ENCODE measurements at regions not wholly inside any gene's neighbourhood (a gene's known extent, or its start where the extent isn't known, plus 50 kb on each side); places are given as distances from the start of the nearest gene placed in this dataset.
"Not testable (repeated sequence)": the region's sequence is repeated elsewhere in the genome, so short reads cannot be mapped to it uniquely, and the experiment has no call there.

DNA sequence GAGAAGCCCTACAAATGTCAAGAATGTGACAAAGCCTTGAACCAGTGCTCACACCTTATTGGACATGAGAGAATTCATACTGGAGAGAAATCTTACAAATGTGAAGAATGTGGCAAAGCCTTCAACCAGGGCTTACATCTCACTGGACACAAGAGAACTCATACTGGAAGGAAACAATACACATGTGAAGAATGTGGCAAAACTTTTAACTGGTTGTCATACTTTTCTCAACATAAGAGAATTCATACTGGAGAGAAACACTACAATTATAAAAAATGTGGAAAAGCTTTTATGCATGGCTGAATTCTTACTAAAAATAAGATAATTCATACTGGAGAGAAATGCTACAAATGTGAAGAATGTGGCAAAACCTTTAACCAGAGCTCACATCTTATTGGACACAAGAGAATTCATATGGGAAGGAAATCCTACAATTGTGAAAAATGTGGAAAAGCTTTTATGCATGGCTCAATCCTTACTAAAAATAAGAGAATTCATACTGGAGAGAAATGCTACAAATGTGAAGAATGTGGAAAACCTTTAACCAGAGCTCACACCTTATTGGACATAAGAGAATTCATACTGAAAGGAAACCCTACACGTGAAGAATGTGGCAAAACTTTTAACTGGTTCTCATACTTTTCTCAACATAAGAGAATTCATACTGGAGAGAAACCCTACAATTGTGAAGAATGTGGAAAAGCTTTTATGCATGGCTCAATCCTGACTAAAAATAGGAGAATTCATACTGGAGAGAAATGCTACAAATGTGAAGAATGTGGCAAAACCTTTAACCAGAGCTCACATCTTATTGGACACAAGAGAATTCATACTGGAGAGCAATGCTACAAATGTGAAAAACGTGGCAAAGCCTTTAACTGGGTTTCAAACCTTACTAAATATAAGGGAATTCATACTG lies 350.6 kb upstream of the NUPR2 start:
- DNase-seq (ENCODE audit: low spot score) = not testable (repeated sequence)

DNA sequence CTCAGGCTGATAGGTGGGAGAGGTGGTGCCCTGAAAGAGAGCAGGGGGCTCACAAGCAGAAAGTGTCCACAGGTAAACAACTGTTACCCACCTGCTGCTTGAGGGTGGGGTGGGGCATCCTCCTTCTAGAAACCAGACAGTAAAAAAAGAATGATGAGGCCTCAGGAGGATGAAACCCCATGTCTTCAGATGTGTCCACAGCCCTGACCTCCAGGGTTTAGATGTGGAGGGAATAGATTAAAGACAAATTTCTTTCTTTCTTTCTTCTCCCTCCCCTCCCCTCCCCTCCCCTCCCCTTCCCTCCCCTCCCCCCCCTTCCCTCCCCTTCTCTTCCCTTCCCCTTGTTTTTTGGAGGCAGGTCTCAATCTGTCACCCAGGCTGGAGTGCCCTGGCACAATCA lies 333.5 kb upstream of the NUPR2 start:
- no peak for DNase-seq (ENCODE audit: low spot score)

DNA sequence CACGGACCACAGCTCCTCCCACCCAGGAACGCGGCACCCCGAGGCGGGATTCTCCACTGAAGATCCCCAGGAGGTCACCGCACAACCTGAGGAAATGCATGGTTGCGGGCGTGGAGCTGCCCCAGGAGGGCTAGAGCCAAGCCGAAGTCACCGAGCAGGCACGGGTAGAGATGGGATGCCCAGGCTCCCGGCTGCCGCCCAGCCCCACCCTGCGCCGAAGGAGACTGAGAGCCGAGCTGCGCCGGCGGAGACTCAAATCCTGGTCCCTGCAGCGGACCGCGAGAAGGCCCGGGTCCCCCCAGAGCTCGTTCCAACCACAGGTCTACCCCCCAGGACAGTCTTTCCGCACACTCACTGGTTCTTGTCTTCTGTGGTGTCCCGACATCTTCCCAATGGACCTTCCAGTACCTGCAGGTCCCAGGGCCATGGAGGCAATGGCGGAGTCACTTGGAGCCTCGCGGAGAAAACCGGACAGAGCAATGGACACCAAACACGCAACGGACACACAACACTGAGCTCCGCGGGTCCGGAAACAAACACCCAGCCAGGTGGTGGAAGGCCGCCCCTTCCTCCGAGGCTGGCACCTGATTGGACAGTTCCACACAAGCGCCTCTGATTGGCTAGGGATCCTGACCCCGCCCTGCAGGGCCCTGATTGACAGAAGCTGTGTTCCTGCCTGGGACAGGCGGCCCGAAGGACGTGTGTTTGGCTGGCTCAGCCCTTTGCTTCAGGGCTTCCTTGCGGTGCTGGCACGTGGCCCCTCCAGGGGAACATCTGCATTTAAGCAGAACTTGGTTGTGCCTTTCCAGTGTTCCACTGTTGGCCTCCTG lies 331.9 kb upstream of the NUPR2 start:
- no peak for DNase-seq (ENCODE audit: low spot score)

DNA sequence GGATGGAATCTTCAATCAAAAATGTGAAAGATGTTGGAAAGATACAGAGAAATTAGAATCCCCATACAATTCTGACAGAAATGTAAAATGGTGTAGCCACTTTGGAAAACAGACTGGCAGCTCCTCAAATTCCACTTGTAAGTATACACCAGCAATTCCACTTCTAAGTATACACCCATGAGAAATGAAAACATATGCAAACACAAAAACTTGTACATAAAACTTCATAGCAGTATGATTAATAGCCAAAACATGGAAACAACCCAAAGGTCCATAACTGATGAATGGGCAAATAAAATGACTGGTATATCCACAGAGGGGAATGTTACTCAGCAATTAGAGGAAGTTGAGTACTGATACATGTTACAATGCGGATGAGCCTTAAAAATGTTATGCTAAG lies 304.3 kb upstream of the NUPR2 start:
- not testable (repeated sequence) for DNase-seq (ENCODE audit: low spot score)

DNA sequence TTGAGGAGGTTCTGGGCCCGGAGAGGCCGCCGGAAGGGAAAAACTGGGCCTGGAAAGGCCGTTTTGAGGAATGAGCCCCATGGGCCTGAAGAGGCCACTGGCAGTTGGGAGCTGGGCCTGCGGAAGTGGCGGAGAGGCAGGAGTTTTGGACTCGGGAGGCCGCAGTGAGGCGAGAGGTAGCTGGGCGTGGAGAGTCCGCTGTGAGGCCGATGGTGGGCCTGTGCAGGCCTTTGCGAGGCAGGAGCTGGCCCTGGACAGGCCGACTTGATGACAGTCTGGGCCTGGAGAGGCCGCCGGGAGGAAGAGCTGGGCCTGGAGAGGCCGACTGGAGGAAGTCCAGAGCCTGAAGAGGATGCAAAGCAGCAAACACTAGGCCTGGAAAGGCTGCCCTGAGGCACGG lies 259.0 kb upstream of the NUPR2 start:
- DNase-seq (ENCODE audit: low spot score) = no peak

DNA sequence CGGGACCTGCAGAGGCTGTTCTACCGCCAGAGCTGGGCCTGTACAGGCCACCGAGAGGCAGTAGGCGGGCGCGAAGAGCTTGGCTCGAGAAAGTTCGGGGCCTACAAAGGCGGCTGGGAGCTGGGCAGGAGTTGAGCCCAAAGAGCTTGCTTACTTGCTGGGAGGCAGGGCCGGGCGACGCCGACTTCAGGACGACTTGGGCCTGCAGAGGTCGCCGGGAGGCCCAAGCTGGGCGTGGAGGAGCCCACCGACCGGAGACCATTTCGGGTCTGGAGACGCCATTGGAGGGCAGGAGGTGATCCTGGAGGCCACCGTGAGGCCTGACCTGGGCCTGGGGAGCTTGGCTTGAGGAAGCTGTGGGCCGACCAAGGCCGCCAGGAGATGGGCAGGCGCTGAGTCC lies 258.4 kb upstream of the NUPR2 start:
- not testable (repeated sequence) for DNase-seq (ENCODE audit: low spot score)

DNA sequence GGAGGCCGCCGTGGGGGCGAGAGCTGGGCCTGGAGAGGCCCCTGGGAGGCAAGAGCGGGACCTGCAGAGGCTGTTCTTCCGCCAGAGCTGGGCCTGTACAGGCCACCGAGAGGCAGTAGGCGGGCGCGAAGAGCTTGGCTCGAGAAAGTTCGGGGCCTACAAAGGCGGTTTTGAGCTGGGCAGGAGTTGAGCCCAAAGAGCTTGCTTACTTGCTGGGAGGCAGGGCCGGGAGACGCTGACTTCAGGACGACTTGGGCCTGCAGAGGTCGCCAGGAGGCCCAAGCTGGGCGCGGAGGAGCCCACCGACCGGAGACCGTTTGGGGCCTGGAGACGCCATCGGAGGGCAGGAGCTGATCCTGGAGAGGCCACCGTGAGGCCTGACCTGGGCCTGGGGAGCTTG lies 257.1 kb upstream of the NUPR2 start:
- DNase-seq (ENCODE audit: low spot score) = peak; percentile 29

DNA sequence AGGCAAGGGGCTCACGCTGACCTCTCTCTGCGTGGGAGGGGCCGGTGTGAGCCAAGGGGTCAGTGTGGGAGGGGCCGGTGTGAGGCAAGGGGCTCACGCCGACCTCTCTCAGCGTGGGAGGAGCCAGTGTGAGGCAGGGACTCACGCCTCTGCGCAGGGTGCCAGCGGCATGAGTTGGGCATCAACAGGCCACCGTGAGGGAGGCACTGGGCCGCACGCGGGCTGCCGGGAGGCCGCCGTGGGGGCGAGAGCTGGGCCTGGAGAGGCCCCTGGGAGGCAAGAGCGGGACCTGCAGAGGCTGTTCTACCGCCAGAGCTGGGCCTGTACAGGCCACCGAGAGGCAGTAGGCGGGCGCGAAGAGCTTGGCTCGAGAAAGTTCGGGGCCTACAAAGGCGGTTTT lies 255.6 kb upstream of the NUPR2 start:
- not testable (repeated sequence) for DNase-seq (ENCODE audit: low spot score)

DNA sequence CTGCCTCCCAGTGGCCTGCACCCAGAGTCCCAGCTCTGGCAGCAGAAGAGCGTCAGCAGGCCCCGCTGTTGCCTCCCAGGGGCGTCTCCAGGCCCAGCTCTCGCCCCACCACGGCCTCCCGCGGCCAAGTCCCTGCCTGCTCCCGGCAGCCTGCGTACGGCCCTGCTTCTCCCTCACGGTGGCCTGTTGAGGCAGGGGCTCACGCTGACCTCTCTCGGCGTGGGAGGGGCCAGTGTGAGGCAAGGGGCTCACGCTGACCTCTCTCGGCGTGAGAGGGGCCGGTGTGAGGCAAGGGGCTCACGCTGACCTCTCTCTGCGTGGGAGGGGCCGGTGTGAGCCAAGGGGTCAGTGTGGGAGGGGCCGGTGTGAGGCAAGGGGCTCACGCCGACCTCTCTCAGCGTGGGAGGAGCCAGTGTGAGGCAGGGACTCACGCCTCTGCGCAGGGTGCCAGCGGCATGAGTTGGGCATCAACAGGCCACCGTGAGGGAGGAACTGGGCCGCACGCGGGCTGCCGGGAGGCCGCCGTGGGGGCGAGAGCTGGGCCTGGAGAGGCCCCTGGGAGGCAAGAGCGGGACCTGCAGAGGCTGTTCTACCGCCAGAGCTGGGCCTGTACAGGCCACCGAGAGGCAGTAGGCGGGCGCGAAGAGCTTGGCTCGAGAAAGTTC lies 254.1 kb upstream of the NUPR2 start:
- not testable (repeated sequence) for DNase-seq (ENCODE audit: low spot score)

DNA sequence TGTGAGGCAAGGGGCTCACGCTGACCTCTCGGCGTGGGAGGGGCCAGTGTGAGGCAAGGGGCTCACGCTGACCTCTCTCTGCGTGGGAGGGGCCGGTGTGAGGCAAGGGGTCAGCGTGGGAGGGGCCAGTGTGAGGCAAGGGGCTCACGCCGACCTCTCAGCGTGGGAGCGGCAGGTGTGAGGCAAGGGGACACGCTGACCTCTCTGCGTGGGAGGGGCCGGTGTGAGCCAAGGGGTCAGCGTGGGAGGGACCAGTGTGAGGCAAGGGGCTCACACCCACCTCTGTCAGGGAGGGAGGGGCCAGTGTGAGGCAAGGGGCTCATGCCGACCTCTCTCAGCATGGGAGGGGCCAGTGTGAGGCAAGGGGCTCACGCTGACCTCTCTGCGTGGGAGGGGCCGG lies 251.7 kb upstream of the NUPR2 start:
- DNase-seq (ENCODE audit: low spot score) = not testable (repeated sequence)

DNA sequence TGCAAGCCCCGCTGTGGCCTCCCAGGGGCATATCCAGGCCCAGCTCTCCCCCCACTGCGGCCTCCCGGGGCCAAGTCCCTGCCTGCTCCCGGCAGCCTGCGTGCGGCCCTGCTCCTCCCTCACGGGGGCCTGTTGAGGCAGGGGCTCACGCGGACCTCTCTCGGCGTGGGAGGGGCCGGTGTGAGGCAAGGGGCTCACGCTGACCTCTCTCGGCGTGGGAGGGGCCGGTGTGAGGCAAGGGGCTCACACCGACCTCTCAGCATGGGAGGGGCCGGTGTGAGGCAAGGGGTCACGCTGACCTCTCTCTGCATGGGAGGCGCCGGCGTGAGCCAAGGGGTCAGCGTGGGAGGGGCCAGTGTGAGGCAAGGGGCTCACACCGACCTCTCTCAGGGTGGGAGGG lies 251.2 kb upstream of the NUPR2 start:
- DNase-seq (ENCODE audit: low spot score) = not testable (repeated sequence)

DNA sequence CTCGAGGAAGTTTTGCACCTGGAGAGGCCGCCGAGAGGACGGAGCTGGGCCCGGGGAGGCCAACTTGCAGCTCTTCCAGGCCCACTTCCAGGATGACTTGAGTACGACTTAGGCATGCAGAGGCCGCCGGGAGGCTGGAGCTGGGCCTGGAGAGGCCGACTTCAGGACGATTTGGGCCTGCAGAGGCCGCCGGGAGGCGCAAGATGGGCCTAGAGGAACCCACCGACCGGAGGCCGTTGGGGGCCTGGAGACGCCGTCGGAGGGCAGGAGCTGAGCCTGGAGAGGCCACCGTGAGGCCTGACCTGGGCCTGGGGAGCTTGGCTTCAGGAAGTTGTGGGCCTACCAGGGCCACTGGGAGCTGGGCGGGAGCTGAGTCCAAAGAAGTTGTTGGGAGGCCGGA lies 250.5 kb upstream of the NUPR2 start:
- not testable (repeated sequence) for DNase-seq (ENCODE audit: low spot score)

DNA sequence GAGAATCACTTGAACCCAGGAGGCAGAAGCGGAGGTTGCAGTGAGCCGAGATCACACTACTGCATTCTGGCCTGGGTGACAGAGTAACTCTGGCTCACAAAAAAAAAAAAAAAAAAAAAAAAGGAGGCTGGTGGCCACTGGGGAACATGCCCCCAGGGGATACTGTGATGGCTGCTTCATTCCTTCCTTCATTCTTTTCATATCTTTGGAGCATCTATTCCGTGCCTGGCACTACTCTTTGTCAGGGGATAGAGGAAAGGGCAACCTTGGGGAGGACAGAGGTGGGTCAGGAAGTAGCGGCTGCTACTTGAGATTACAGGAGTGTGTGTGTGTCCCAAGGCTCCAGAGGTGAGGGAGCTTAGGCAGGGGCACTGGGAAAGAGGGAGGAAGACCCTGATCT lies 236.4 kb upstream of the NUPR2 start:
- DNase-seq (ENCODE audit: low spot score) = not testable (repeated sequence)

DNA sequence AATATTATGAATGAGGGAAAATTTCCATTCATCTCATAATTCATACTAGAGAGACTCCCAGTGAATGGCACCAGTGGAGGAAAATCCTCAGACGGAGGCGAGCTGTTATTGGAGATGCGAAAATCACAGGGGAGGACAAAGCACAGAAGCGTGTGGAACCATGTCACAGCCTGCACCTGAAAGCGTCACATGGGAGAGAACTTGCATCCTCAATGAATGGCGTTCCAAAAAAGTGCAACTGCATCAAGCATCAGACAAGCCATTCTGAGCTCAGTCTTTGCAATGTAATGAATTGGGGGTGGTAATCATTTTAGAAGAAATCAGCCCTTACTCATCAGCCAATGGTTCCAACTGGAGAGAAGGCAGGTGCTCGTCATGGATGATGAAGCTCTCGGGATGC lies 235.0 kb upstream of the NUPR2 start:
- not testable (repeated sequence) for DNase-seq (ENCODE audit: low spot score)

DNA sequence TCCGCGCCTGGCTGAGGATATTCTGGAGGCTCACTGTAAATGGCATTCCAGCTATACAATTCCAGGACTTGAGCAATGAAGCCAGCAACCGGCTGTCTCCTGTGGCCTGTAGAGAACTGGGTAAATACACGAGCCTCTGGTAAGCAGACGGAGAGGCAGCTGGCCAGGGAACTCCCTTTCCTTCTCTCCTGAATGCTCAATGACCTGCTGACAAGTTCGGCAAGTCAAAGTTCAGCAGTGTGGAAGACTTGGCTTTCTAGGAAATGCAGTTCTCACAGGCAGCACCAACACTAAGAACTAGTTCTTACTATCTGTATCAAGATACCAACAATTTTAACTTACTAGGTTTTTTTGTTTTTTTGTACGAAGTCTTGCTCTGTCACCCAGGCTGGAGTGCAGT lies 232.1 kb upstream of the NUPR2 start:
- not testable (repeated sequence) for DNase-seq (ENCODE audit: low spot score)

DNA sequence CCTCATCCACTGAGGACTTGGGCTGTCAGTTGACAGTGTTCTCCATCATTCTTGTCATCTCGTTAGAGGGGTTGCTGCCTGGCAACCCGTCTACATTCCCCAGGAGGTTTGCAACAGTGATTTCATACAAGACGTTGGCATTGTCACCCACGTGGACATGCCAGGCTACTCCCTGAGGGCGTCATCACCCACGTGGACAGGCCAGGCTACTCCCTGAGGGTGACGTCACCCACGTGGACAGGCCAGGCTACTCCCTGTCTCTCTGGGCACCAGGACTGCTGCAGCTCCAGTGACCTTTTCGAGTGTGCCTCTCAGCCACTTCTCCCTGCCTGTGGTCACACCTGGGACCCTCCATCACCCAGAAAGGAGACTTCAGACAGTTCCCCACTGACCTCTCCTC lies 212.1 kb upstream of the NUPR2 start:
- DNase-seq (ENCODE audit: low spot score) = not testable (repeated sequence)

DNA sequence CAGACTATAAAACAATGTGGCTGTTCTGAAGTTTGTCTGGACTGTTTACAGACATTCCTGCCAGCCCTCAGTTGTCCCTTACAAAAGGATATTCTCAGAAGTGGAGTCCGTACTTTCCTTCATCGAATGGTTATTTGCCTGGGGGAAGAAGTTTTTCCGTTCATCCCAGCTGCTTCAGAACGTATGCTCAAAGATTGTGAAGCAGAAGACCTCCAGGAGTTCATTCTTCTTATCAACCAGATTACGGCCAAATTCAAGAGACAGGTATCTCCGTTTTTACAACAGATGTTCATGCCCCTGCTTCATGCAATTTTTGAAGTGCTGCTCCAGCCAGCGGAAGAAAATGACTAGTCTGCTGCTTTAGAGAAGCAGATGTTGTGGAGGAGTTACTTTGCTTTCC lies 174.3 kb upstream of the NUPR2 start:
- no peak for DNase-seq (ENCODE audit: low spot score)

DNA sequence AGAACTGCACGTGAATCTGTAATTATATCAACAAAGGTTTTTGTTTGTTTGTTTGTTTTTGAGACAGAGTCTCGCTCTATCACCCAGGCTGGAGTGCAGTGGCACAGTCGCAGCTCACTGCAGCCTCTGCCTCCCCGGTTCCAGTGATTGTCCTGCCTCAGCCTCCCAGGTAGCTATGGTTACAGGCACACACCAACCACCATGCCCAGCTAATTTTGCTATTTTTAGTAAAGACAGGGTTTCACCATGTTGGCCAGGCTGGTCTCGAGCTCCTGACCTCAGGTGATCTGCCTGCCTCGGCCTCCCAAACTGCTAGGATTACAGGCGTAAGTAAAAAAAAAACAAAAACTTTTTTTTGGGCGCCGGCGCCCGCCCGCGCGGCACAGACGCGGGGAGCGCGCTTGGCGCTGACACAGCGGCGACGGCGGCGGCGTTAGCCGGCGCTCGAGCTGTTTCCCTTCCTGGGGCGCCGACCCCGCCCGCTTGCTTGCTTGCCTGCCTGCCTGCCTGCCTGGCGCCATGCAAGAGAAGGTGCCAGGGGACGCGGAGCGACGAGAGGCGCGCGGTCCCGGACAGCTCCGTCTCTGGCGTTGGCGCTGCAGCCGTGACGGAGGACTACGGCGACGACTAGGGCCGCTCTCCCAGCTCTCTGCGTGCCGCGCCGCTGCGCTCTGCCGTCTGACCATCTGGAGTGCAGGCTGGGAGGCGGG lies 171.4 kb upstream of the NUPR2 start:
- DNase-seq (ENCODE audit: low spot score) = no peak

DNA sequence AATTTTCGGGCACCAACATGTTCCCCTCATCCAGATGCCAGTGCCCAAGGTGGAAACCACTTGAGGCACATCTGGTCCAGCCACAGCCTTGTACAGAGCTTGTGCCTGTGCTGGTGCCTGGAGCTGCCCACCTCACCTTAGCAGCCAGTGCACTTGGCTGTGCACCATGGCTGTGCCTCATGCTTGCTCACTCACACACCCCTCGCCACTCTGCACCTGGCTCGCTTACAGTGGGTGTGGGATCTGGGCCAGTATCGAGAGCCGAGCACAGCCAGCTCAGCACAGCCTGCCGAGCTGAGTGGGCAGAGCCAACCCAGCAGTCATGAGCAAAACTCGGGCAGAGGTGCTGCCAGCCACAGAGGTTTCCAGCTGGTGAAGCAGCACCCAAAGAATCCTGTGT lies 139.9 kb upstream of the NUPR2 start:
- DNase-seq (ENCODE audit: low spot score) = no peak

DNA sequence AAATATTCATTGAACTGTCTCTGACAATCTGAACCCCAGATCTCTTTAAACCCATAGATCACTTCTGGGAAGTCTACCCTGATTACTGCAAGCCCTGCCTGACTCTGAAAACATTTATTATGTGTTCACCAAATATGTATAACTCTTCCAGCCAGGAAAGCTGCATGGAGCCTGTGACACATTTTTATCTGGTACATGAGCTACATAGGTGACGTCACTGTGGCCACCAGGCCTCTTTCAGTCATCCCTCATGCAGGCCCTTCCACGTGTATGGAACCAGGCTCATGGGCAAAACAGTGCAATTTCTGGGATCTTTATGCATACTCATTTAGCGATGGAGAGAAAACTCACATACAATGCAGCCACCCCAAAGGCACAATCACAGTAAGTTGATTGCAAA lies 133.9 kb upstream of the NUPR2 start:
- no peak for DNase-seq (ENCODE audit: low spot score)

DNA sequence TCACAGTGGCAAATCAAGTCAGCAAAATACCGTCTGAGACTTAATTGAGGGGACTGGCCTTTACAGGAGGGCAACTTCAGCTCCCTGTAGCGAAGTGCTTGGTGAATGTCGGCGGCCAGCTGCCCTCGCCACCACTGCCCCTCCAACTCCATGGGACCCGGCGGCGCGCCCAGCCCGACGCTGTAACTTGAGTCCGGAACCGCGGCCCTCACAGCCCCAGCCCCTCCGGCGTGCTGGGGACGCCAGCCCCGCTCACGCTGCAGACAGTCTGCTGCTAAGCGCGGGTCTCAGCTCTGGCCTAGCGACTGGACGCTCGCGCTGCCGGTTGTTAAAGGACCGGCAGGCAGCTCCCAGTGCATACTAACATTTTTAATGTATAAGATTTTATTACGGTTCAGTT lies 113.4 kb upstream of the NUPR2 start:
- no peak for DNase-seq (ENCODE audit: low spot score)

DNA sequence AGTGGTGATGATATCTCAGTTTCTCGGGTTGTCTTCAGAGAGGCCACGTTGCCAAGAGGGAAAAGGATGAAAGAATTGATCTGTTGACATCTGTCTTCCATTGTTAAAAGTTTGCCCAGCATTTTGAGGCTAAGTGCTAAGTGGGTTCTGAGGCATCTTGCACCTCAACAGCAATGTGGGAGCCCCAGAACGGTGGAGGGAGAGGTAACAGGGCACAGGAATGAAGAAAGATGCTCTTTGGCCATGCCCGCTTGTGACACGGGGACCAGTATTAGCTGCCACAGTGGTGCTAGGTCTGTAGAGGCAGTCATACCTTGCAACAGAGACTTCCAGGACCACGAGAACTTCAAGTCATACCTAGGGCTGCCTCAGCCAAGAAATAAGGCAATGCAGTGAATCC lies 106.6 kb upstream of the NUPR2 start:
- no peak for DNase-seq (ENCODE audit: low spot score)

All from LoVo (cell line).